ENCODE measurements at regions not wholly inside any gene's neighbourhood (a gene's known extent, or its start where the extent isn't known, plus 50 kb on each side); places are given as distances from the start of the nearest gene placed in this dataset.
A peak's percentile ranks its signal among the peaks of the same experiment; 100 is the strongest.

DNA sequence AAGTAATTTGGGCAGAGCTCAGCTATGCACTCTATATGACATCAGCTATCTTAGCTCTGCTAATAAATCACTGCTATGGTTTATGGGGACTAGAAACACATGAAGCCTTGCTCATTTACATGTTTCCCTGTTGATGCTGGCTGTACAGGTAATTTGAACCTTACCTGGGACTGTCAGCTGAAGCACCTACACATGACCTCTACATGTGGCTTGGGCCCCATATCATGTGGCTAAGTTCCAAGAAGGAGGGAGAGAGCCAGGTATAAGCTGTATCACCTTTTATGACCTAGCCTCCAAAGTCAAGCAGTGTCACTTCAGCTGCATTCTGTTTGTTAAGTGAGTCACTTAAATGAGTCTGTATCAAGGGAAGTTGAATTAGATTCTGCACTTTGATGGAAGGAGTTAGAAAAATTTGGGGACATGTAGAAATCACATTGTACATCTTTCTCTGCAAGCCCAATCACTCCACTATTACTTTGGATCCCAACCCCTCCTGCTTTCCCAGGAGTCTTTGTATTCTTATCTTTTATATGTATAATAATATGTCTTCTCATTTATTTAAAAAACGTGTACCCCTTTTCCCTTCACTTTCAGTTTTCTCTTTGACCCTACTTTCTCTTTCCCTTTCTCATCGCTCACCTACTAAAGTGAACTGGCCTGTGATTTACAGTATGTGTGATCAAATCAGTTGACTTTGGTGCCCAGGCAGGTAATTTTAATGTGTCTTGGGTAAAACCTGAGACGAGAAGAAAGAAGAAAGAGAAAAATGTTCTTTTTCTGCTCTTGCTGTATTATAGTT is 53.4 kb upstream of the PRKACB start:
- Histone ChIP-seq H3K36me3 (ENCODE audit: control insufficient read depth in 2 of 2, extremely low read depth in 1 of 2, insufficient read depth in 2 of 2, low read length in 2 of 2) (no peaks in the 10 kb centered on the region), H3K4me3 (ENCODE audit: control insufficient read depth in 2 of 3, extremely low read depth in 1 of 3, insufficient read depth in 2 of 3, low read depth in 1 of 3, low read length in 3 of 3) (no peak overlapping the region), H3K27ac (ENCODE audit: control insufficient read depth, insufficient read depth, low read length) (no peak overlapping the region), H3K79me2 (ENCODE audit: control insufficient read depth, insufficient read depth, low read length) (peaks cover 2% of the 10 kb centered on the region), H3K9me1 (ENCODE audit: control insufficient read depth, extremely low read depth, insufficient read depth, low read length) (no peaks in the 10 kb centered on the region), H3K9ac (ENCODE audit: control insufficient read depth, extremely low read depth, insufficient read depth, low read length) (no peak overlapping the region), H3K27me3 (ENCODE audit: control insufficient read depth, extremely low read depth, insufficient read depth, low read length) (no peaks in the 10 kb centered on the region), H3K4me2 (ENCODE audit: control insufficient read depth, extremely low read depth, insufficient read depth, low read depth, low read length) (no peak overlapping the region), H3K9me3 (ENCODE audit: control insufficient read depth, low read depth, low read length) (no peaks in the 10 kb centered on the region), H2AFZ (ENCODE audit: control insufficient read depth, low read length) (no peak overlapping the region), H3K4me1 (ENCODE audit: control insufficient read depth, extremely low read depth, insufficient read depth, low read length) (peaks cover 21% of the 10 kb centered on the region), H4K20me1 (ENCODE audit: control insufficient read depth, extremely low read depth, insufficient read depth, low read length) (no peaks in the 10 kb centered on the region)
- FAIRE-seq (peak; percentile 59), DNase-seq (ENCODE audit: low read depth, low spot score) (no peak)
- TF ChIP-seq, protein P1, sequence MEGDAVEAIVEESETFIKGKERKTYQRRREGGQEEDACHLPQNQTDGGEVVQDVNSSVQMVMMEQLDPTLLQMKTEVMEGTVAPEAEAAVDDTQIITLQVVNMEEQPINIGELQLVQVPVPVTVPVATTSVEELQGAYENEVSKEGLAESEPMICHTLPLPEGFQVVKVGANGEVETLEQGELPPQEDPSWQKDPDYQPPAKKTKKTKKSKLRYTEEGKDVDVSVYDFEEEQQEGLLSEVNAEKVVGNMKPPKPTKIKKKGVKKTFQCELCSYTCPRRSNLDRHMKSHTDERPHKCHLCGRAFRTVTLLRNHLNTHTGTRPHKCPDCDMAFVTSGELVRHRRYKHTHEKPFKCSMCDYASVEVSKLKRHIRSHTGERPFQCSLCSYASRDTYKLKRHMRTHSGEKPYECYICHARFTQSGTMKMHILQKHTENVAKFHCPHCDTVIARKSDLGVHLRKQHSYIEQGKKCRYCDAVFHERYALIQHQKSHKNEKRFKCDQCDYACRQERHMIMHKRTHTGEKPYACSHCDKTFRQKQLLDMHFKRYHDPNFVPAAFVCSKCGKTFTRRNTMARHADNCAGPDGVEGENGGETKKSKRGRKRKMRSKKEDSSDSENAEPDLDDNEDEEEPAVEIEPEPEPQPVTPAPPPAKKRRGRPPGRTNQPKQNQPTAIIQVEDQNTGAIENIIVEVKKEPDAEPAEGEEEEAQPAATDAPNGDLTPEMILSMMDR (optimal IDR thresholded peaks at IDR 0.05 in 1 of 3, IDR thresholded peaks at IDR 0.05 in 1 of 3, conservative IDR thresholded peaks at IDR 0.05 in 1 of 3; ENCODE audit: extremely low read depth in 1 of 3, insufficient read depth in 2 of 3, low read length in 3 of 3) = no peak
- no peak for TF ChIP-seq EZH2 (IDR thresholded peaks at IDR 0.05; ENCODE audit: low read length)
- dilution Hi-C loops (cut with MboI; ENCODE audit: extremely low pct_ligation_motif_present, low sequenced_read_pairs) = no loop called here

DNA sequence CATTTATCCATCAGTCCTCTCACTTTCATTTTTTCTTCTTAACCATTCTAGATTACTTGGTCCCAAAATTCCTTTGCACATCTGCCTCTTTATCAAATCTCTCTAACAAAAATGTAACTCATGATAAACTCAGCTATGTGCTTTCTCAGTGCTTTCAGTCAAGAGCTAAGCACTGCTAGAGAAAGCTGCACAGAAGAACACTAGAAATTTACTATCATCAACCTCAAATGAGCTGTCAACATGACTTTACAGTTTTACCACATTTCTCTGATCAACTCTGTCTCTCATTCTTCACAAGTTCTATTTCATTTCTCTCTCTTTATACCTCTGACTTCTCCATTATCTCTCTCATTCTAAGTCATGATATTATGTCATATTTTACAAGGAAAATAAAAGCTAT is 54.2 kb upstream of the PRKACB start:
- Histone ChIP-seq H3K27ac (ENCODE audit: control insufficient read depth, insufficient read depth, low read length) (no peak overlapping the region), H3K9me1 (ENCODE audit: control insufficient read depth, extremely low read depth, insufficient read depth, low read length) (no peaks in the 10 kb centered on the region), H3K4me1 (ENCODE audit: control insufficient read depth, extremely low read depth, insufficient read depth, low read length) (peaks cover 21% of the 10 kb centered on the region), H3K27me3 (ENCODE audit: control insufficient read depth, extremely low read depth, insufficient read depth, low read length) (no peaks in the 10 kb centered on the region), H4K20me1 (ENCODE audit: control insufficient read depth, extremely low read depth, insufficient read depth, low read length) (no peaks in the 10 kb centered on the region), H3K9me3 (ENCODE audit: control insufficient read depth, low read depth, low read length) (no peaks in the 10 kb centered on the region), H3K4me2 (ENCODE audit: control insufficient read depth, extremely low read depth, insufficient read depth, low read depth, low read length) (no peak overlapping the region), H3K4me3 (ENCODE audit: control insufficient read depth in 2 of 3, extremely low read depth in 1 of 3, insufficient read depth in 2 of 3, low read depth in 1 of 3, low read length in 3 of 3) (no peak overlapping the region), H3K79me2 (ENCODE audit: control insufficient read depth, insufficient read depth, low read length) (peaks cover under 1% of the 10 kb centered on the region), H3K36me3 (ENCODE audit: control insufficient read depth in 2 of 2, extremely low read depth in 1 of 2, insufficient read depth in 2 of 2, low read length in 2 of 2) (no peaks in the 10 kb centered on the region), H2AFZ (ENCODE audit: control insufficient read depth, low read length) (no peak overlapping the region), H3K9ac (ENCODE audit: control insufficient read depth, extremely low read depth, insufficient read depth, low read length) (no peak overlapping the region)
- dilution Hi-C loops (cut with MboI; ENCODE audit: extremely low pct_ligation_motif_present, low sequenced_read_pairs) = no loop called here
- no peak for DNase-seq (ENCODE audit: low read depth, low spot score)
- TF ChIP-seq, protein P1 (optimal IDR thresholded peaks at IDR 0.05 in 1 of 3, IDR thresholded peaks at IDR 0.05 in 1 of 3, conservative IDR thresholded peaks at IDR 0.05 in 1 of 3; ENCODE audit: extremely low read depth in 1 of 3, insufficient read depth in 2 of 3, low read length in 3 of 3) = no peak
- no peak for TF ChIP-seq EZH2 (IDR thresholded peaks at IDR 0.05; ENCODE audit: low read length)
- FAIRE-seq = peak; percentile 63

Measured in keratinocyte (primary cell).